Left ventricle myocardium inferior (tissue), 1 donor: ENCODE measurements at regions not wholly inside any gene's neighbourhood (a gene's known extent, or its start where the extent isn't known, plus 50 kb on each side); places are given as distances from the start of the nearest gene placed in this dataset.

Experiments used
- DNase-seq: peaks from one replicate; pipeline ENCODE4 v3.0.0-alpha.2; 2020
- H3K27ac ChIP-seq: fragments of 200-600 bp; replicated peaks from 2 replicates; pipeline ENCODE4 v1.8.0; 2021
- H3K27me3 ChIP-seq: fragments of 200-600 bp; 2 replicates; pipeline ENCODE4 v1.8.0; 2021; ENCODE audit warnings: low read depth
- H3K36me3 ChIP-seq: fragments of 200-600 bp; 2 replicates; pipeline ENCODE4 v1.8.0; 2021
- H3K4me1 ChIP-seq: fragments of 200-600 bp; 2 replicates; pipeline ENCODE4 v1.8.0; 2021
- H3K4me3 ChIP-seq: fragments of 200-600 bp; 2 replicates; pipeline ENCODE4 v1.8.0; 2021; ENCODE audit warnings: mild to moderate bottlenecking, moderate library complexity
- H3K9me3 ChIP-seq: fragments of 200-600 bp; replicated peaks from 2 replicates; pipeline ENCODE4 v1.8.0; 2021
- intact Hi-C: fragments of 100-400 bp; cut with micrococcal nuclease; formaldehyde crosslinking; loops from one replicate; pipeline ENCODE4 v1.11.0; 2022
- TF ChIP-seq, protein P1 (sequence below): fragments of 200-600 bp; IDR thresholded peaks from 2 replicates; pipeline ENCODE4 v1.8.0; 2021; ENCODE audit warnings: antibody characterized with exemption, mild to moderate bottlenecking, borderline replicate concordance
- donor health status: DM: no; HTN: yes; CAD: no; lungs with severe emphysema.

DNA sequence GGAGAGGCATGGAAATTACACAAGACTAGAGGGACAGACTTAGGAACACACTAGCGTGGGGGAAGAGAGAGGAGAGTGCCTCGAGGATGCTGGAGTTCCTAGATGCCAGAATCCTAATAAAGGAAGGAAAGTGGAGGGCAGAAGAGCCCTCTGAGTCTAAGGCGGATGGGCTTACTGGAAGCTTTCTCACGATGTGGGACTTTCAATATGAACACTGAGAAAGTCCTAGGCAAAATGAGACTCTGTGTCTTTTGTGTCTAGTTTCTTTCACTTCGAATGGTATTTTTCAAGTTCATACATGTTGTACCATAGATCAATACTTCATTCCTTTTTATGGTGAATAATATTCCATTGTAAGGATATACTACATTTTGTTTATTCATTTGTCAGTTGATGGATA lies 239.4 kb downstream of the NSG2 start:
- intact Hi-C loops = no loop called here
- DNase-seq = no peak
- Histone ChIP-seq H3K4me3 (no peak overlapping the region), H3K9me3 (peaks cover 6% of the 10 kb centered on the region), H3K27me3 (peaks cover 51% of the 10 kb centered on the region), H3K27ac (no peak overlapping the region), H3K36me3 (no peaks in the 10 kb centered on the region), H3K4me1 (no peaks in the 10 kb centered on the region)
- TF ChIP-seq, protein P1, sequence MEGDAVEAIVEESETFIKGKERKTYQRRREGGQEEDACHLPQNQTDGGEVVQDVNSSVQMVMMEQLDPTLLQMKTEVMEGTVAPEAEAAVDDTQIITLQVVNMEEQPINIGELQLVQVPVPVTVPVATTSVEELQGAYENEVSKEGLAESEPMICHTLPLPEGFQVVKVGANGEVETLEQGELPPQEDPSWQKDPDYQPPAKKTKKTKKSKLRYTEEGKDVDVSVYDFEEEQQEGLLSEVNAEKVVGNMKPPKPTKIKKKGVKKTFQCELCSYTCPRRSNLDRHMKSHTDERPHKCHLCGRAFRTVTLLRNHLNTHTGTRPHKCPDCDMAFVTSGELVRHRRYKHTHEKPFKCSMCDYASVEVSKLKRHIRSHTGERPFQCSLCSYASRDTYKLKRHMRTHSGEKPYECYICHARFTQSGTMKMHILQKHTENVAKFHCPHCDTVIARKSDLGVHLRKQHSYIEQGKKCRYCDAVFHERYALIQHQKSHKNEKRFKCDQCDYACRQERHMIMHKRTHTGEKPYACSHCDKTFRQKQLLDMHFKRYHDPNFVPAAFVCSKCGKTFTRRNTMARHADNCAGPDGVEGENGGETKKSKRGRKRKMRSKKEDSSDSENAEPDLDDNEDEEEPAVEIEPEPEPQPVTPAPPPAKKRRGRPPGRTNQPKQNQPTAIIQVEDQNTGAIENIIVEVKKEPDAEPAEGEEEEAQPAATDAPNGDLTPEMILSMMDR = no peak

DNA sequence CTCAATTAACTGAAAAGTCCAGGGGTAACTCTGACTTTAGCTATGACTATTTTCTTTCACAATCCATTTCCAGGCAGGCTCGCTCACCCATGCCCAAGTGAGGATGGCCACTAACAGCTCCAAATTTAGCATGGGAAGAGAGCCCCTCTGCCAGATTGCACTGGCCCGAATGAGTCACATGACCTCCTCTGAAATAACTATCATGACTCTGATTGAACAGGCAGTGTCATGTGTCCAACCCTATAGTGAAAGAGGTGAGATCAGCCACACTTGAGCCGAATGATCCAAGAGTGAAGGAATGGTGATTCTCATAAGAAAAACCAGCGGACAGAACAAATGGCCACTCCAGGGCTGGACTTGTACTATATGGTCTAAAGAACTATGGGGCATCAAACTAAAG lies 242.3 kb downstream of the NSG2 start:
- peaks cover 17% of the 10 kb centered on the region for H3K9me3 ChIP-seq
- no peak overlapping the region for H3K27ac ChIP-seq
- no peaks in the 10 kb centered on the region for H3K36me3 ChIP-seq
- H3K4me3 ChIP-seq = no peak overlapping the region
- no peaks in the 10 kb centered on the region for H3K4me1 ChIP-seq
- peaks cover 33% of the 10 kb centered on the region for H3K27me3 ChIP-seq
- intact Hi-C loops = no loop called here
- no peak for DNase-seq
- TF ChIP-seq, protein P1 = no peak

DNA sequence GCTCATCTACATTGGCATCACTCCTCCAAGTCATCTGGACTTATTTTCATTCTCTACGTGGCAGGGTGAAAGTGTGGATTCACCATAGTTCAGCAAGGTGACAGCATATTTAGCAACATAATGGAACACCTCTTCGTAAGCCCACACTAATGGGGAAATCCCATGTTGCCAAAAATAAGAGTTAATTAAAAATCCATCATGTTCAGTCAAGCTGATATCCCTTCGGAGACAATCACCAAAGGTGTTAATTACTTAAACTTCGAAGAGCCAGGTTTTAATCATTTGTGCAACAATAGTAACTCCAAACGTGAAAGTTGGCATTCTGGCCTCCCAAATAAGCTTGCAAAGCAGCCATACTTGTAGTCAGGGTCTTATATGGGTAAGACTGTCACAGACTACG lies 242.9 kb downstream of the NSG2 start:
- Histone ChIP-seq H3K27ac (no peak overlapping the region), H3K4me1 (no peaks in the 10 kb centered on the region), H3K4me3 (no peak overlapping the region), H3K27me3 (peaks cover 26% of the 10 kb centered on the region), H3K9me3 (peaks cover 17% of the 10 kb centered on the region), H3K36me3 (no peaks in the 10 kb centered on the region)
- intact Hi-C loops = no loop called here
- DNase-seq = no peak
- TF ChIP-seq, protein P1 = no peak

DNA sequence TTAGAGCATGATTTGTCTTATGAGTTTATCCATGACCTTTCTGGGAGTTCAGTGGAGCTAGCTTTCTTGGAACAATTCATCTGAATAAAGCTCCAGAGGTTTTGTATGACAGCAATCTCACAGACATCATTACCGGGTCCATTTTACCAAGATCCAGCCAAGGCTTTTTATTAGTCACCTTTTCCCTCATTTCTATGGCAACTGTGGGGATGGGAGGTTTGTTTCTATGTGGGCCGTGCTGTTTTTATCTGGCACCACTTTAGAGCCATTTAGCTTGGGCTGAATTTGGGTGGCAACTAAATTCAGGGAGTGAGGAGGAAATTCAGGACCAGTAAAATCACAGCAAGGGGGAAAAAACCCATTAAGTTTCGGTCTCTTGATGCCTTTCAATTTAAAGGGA lies 245.7 kb downstream of the NSG2 start:
- no peaks in the 10 kb centered on the region for H3K27me3 ChIP-seq
- peaks cover 6% of the 10 kb centered on the region for H3K4me1 ChIP-seq
- TF ChIP-seq, protein P1 = no peak
- intact Hi-C loops = no loop called here
- H3K27ac ChIP-seq = no peak overlapping the region
- no peaks in the 10 kb centered on the region for H3K36me3 ChIP-seq
- peaks cover 17% of the 10 kb centered on the region for H3K9me3 ChIP-seq
- no peak overlapping the region for H3K4me3 ChIP-seq
- DNase-seq = no peak

DNA sequence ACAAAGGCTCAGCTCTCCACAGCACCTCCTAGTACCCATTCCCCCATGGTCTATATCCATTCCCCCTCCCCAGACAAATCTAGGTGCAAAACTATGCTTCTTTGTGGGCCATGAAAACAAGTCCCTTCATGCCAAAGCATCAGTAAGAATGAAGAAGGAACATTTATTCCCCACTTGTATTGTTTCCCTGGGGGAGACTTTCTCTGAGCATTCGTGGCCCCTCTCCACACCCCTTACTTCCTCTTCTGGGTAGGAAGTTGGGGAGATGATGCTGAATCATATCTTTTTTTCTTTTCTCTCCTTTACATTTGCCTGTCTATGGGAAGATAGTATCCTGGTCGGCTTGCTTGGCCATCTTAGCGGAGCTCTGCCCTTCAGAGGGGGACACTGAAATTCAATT lies 246.8 kb downstream of the NSG2 start:
- DNase-seq = no peak
- H3K36me3 ChIP-seq = no peaks in the 10 kb centered on the region
- H3K4me1 ChIP-seq = peaks cover 10% of the 10 kb centered on the region
- H3K27me3 ChIP-seq = no peaks in the 10 kb centered on the region
- H3K9me3 ChIP-seq = peaks cover 17% of the 10 kb centered on the region
- intact Hi-C loops = no loop called here
- no peak overlapping the region for H3K4me3 ChIP-seq
- TF ChIP-seq, protein P1 = no peak
- H3K27ac ChIP-seq = no peak overlapping the region

DNA sequence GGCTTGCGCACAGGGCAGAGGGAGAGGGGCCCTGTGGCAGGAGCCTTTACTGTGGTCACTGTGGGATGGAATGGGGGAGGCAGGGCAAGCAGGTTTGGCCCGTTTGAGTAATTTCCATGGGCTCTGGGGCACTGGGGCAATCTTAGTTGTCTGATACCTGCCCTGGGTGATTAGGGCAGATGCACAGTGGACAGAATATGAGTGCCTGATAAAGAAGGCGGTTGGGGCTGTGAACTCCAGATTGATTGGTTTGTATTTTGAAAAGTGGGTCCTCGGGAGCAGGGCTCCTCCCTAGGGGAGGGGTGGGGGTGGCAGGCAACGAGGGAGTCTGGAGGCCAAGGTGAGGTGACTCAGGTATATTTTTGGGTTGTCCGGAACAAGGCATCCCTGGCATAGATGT lies 247.5 kb downstream of the NSG2 start:
- TF ChIP-seq, protein P1 = no peak
- Histone ChIP-seq H3K36me3 (no peaks in the 10 kb centered on the region), H3K27me3 (no peaks in the 10 kb centered on the region), H3K4me1 (peaks cover 10% of the 10 kb centered on the region), H3K9me3 (peaks cover 21% of the 10 kb centered on the region), H3K4me3 (no peak overlapping the region), H3K27ac (no peak overlapping the region)
- intact Hi-C loops = no loop called here
- DNase-seq = no peak
